Suprapubic skin (tissue), 3 donors: ENCODE measurements at regions not wholly inside any gene's neighbourhood (a gene's known extent, or its start where the extent isn't known, plus 50 kb on each side); places are given as distances from the start of the nearest gene placed in this dataset.

Experiments
- EP300 ChIP-seq: sonication (generic); formaldehyde crosslinking; IDR thresholded peaks from one replicate; pipeline ENCODE4 v1.6.1; 2017; ENCODE audit warnings: antibody characterized with exemption
- TF ChIP-seq, protein P1 (sequence below), 2 donors: fragments of 200-600 bp in 1 of 2; fragments of 450-650 bp in 1 of 2; sonication (generic) in 1 of 2; IDR thresholded peaks; one replicate each; pipeline ENCODE4 v1.5.1; 2016 to 2019; ENCODE audit warnings: antibody characterized with exemption in 2 of 2, mild to moderate bottlenecking in 1 of 2, moderate library complexity in 1 of 2

DNA sequence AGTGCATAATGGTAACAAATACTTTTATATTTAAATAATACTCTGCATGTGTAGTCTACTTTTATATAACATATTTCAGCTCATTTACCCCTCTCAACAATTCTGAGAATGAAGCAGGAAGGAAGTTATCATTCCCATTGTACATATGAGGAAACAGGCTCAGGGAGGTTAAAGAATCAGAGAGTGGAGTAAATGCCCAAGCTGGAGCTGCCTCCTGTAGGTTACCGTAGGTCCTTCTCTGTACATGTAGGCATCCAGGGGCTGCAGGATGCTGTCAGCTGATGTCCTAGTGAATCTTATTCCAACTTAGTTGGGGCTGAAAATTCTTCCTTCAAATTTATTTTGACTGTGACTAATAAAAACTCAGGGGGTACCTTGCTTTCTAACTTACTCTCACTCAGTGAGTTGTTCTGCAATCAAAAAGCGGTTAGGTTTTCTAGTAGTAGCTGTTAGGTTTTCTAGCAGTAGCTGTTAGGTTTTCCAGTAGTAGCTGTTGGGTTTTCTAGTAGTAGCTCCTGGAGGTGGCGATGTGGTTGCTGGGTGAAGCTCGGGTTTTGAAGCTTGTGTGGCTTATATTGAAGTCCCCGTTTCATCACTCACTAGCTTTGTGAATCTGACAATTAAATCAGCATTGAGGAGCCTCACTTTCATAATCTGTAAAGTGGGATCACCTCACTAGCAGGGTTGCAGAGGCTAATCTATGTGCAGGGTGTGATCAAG lies 357.0 kb downstream of the NR2F2 start:
- TF ChIP-seq, protein P1, sequence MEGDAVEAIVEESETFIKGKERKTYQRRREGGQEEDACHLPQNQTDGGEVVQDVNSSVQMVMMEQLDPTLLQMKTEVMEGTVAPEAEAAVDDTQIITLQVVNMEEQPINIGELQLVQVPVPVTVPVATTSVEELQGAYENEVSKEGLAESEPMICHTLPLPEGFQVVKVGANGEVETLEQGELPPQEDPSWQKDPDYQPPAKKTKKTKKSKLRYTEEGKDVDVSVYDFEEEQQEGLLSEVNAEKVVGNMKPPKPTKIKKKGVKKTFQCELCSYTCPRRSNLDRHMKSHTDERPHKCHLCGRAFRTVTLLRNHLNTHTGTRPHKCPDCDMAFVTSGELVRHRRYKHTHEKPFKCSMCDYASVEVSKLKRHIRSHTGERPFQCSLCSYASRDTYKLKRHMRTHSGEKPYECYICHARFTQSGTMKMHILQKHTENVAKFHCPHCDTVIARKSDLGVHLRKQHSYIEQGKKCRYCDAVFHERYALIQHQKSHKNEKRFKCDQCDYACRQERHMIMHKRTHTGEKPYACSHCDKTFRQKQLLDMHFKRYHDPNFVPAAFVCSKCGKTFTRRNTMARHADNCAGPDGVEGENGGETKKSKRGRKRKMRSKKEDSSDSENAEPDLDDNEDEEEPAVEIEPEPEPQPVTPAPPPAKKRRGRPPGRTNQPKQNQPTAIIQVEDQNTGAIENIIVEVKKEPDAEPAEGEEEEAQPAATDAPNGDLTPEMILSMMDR (IDR thresholded peaks at IDR 0.05) = no peak
- no peak for TF ChIP-seq EP300
